H9 (cell line): ENCODE measurements at regions not wholly inside any gene's neighbourhood (a gene's known extent, or its start where the extent isn't known, plus 50 kb on each side); places are given as distances from the start of the nearest gene placed in this dataset.

ENCODE experiments used
- DNase-seq: peaks from one replicate; pipeline ENCODE4 v3.0.0-alpha.2; 2017
- H2AFZ ChIP-seq: one replicate; pipeline ENCODE4 v1.6.1; 2013; ENCODE audit warnings: mild to moderate bottlenecking, low read length, control low read depth, moderate library complexity
- H2AK5ac ChIP-seq: 2 replicates; pipeline ENCODE4 v1.6.1; 2013; ENCODE audit warnings: low read length, control low read depth, mixed read lengths; ENCODE audit not compliant: insufficient read length
- H2BK120ac ChIP-seq: one replicate; pipeline ENCODE4 v1.6.1; 2013; ENCODE audit warnings: low read depth, mild to moderate bottlenecking, low read length, control low read depth, inconsistent platforms; ENCODE audit not compliant: poor library complexity, severe bottlenecking
- H2BK12ac ChIP-seq: 2 replicates; pipeline ENCODE4 v1.6.1; 2013; ENCODE audit warnings: low read length, control low read depth, mixed read lengths, low read depth; ENCODE audit not compliant: insufficient read length
- H2BK15ac ChIP-seq: 2 replicates; pipeline ENCODE4 v1.6.1; 2013; ENCODE audit warnings: low read depth, low read length, control low read depth
- H2BK20ac ChIP-seq: one replicate; pipeline ENCODE4 v1.6.1; 2013; ENCODE audit warnings: low read depth, mild to moderate bottlenecking, low read length, control low read depth, inconsistent platforms; ENCODE audit not compliant: poor library complexity, severe bottlenecking
- H2BK5ac ChIP-seq: 2 replicates; pipeline ENCODE4 v1.6.1; 2013; ENCODE audit warnings: low read length, control low read depth, mixed read lengths; ENCODE audit not compliant: insufficient read length
- H3K14ac ChIP-seq: 2 replicates; pipeline ENCODE4 v1.6.1; 2013; ENCODE audit warnings: low read length, control low read depth; ENCODE audit not compliant: insufficient read depth
- H3K18ac ChIP-seq: 2 replicates; pipeline ENCODE4 v1.6.1; 2013; ENCODE audit warnings: low read depth, mild to moderate bottlenecking, mixed read lengths, low read length, control low read depth; ENCODE audit not compliant: insufficient read length
- H3K23ac ChIP-seq: 2 replicates; pipeline ENCODE4 v1.6.1; 2013; ENCODE audit warnings: low read length, control low read depth, mixed read lengths, low read depth; ENCODE audit not compliant: insufficient read length
- H3K23me2 ChIP-seq: 2 replicates; pipeline ENCODE4 v1.6.1; 2013; ENCODE audit warnings: low read depth, mild to moderate bottlenecking, mixed read lengths, low read length, control low read depth; ENCODE audit not compliant: insufficient read length, poor library complexity, severe bottlenecking
- H3K27ac ChIP-seq: 2 replicates; pipeline ENCODE4 v1.5.1; 2013; ENCODE audit warnings: low read length, control low read depth, mixed read lengths, low read depth; ENCODE audit not compliant: insufficient read length
- H3K27me3 ChIP-seq: 2 replicates; pipeline ENCODE4 v1.6.1; 2013; ENCODE audit warnings: low read length, control low read depth, inconsistent platforms; ENCODE audit not compliant: insufficient read depth
- H3K4ac ChIP-seq: 2 replicates; pipeline ENCODE4 v1.6.1; 2013; ENCODE audit warnings: low read depth, mild to moderate bottlenecking, control low read depth, inconsistent platforms, low read length, moderate library complexity
- H3K4me1 ChIP-seq: 2 replicates; pipeline ENCODE4 v1.6.1; 2013; ENCODE audit warnings: low read length, control low read depth, inconsistent platforms; ENCODE audit not compliant: insufficient read depth
- H3K4me2 ChIP-seq: 2 replicates; pipeline ENCODE4 v1.6.1; 2013; ENCODE audit warnings: low read length, control low read depth, mixed read lengths; ENCODE audit not compliant: insufficient read length, insufficient read depth
- H3K56ac ChIP-seq: 2 replicates; pipeline ENCODE4 v1.6.1; 2013; ENCODE audit warnings: low read depth, mild to moderate bottlenecking, mixed read lengths, low read length, control low read depth; ENCODE audit not compliant: insufficient read length
- H3K79me1 ChIP-seq: 2 replicates; pipeline ENCODE4 v1.6.1; 2013; ENCODE audit warnings: low read depth, mild to moderate bottlenecking, moderate library complexity, low read length, control low read depth, inconsistent platforms; ENCODE audit not compliant: insufficient read depth, poor library complexity, severe bottlenecking
- H3K79me2 ChIP-seq: 2 replicates; pipeline ENCODE4 v1.6.1; 2013; ENCODE audit warnings: low read length, control low read depth, inconsistent platforms; ENCODE audit not compliant: insufficient read depth
- H3K9ac ChIP-seq: 2 replicates; pipeline ENCODE4 v1.6.1; 2013; ENCODE audit warnings: low read length, control low read depth, mixed read lengths; ENCODE audit not compliant: insufficient read length; ENCODE audit errors: extremely low read depth
- H3K9me3 ChIP-seq: one replicate; pipeline ENCODE4 v1.6.1; 2013; ENCODE audit warnings: low read depth, low read length, inconsistent platforms; ENCODE audit not compliant: control insufficient read depth
- H3T11ph ChIP-seq: one replicate; pipeline ENCODE4 v1.6.1; 2013; ENCODE audit warnings: mild to moderate bottlenecking, low read length, control low read depth, inconsistent platforms
- H4K20me1 ChIP-seq: one replicate; pipeline ENCODE4 v1.6.1; 2013; ENCODE audit not compliant: control insufficient read depth, insufficient read length, insufficient read depth
- H4K5ac ChIP-seq: 2 replicates; pipeline ENCODE4 v1.6.1; 2013; ENCODE audit warnings: low read depth, mild to moderate bottlenecking, mixed read lengths, low read length, control low read depth; ENCODE audit not compliant: insufficient read length
- H4K8ac ChIP-seq: replicated peaks from 2 replicates; pipeline ENCODE4 v1.6.1; 2013; ENCODE audit warnings: low read length, control low read depth, mixed read lengths, low read depth; ENCODE audit not compliant: insufficient read length
- H4K91ac ChIP-seq: 2 replicates; pipeline ENCODE4 v1.6.1; 2013; ENCODE audit warnings: low read depth, mild to moderate bottlenecking, moderate library complexity, mixed read lengths, low read length, control low read depth; ENCODE audit not compliant: insufficient read length
- H3K27ac Mint-ChIP-seq, 3 experiments: 2 replicates in 2 of 3; 3 replicates in 1 of 3; pipeline ENCODE4 v1.8.0; 2020 to 2021; ENCODE audit warnings: mixed read lengths in 3 of 3, mild to moderate bottlenecking in 1 of 3, moderate library complexity in 1 of 3
- H3K27me3 Mint-ChIP-seq: 2 replicates; pipeline ENCODE4 v1.8.0; 2021; ENCODE audit warnings: low read depth, mild to moderate bottlenecking, moderate library complexity, mixed read lengths
- H3K36me3 Mint-ChIP-seq, 3 experiments: 2 replicates in 2 of 3; 3 replicates in 1 of 3; pipeline ENCODE4 v1.8.0; 2020 to 2021; ENCODE audit warnings: low read depth in 3 of 3, mixed read lengths in 3 of 3; ENCODE audit not compliant: insufficient read depth in 1 of 3
- H3K4me1 Mint-ChIP-seq, 2 experiments: 2 replicates each; pipeline ENCODE4 v1.8.0; 2020; ENCODE audit warnings: mixed read lengths in 2 of 2
- H3K4me3 Mint-ChIP-seq, 2 experiments: 2 replicates in 1 of 2; 3 replicates in 1 of 2; pipeline ENCODE4 v1.8.0; 2020 to 2021; ENCODE audit warnings: mild to moderate bottlenecking in 2 of 2, mixed read lengths in 2 of 2, moderate library complexity in 1 of 2
- H3K9me3 Mint-ChIP-seq, 2 experiments: 2 replicates in 1 of 2; 3 replicates in 1 of 2; pipeline ENCODE4 v1.8.0; 2020; ENCODE audit warnings: mild to moderate bottlenecking in 2 of 2, mixed read lengths in 2 of 2, moderate library complexity in 1 of 2
- CTCF ChIP-seq: fragments of 200-600 bp; sonication (generic); conservative IDR thresholded peaks from 3 replicates; pipeline ENCODE4 v1.8.0; 2021; ENCODE audit warnings: antibody characterized with exemption, mild to moderate bottlenecking
- WGBS: extraction: QIAGEN DNeasy Blood & Tissue Kit; methylation state at CpG from one replicate; pipeline ENCODE4 v1.1.7; 2013; ENCODE audit warnings: missing lambda C conversion rate, low lambda C conversion rate, mixed read lengths; ENCODE audit not compliant: insufficient read length; ENCODE audit errors: extremely low coverage; 5-methylcytosine and 5-hydroxymethylcytosine counted together

GRCh38 chr7:52720856-52721255 is 314.6 kb upstream of the POM121L12 start:
- Mint-ChIP-seq H3K27me3 (no peaks in the 10 kb centered on the region), H3K36me3 (no peaks in the 10 kb centered on the region), H3K27ac (no peak overlapping the region), H3K4me1 (no peaks in the 10 kb centered on the region), H3K4me3 (no peak overlapping the region), H3K9me3 (no peaks in the 10 kb centered on the region)
- Histone ChIP-seq H4K91ac (no peak overlapping the region), H3K27me3 (no peaks in the 10 kb centered on the region), H3K79me2 (no peaks in the 10 kb centered on the region), H3K56ac (no peak overlapping the region), H3K4me2 (no peak overlapping the region), H3K23ac (no peak overlapping the region), H2BK5ac (no peak overlapping the region), H2BK12ac (no peak overlapping the region), H3K14ac (no peak overlapping the region), H3K79me1 (no peaks in the 10 kb centered on the region), H3K4me1 (no peaks in the 10 kb centered on the region; the same call in 1 of the 2 replicates), H2AFZ (no peak overlapping the region), H4K20me1 (no peaks in the 10 kb centered on the region), H2BK20ac (no peak overlapping the region), H3K9ac (no peak overlapping the region), H4K8ac (no peak overlapping the region), H3K4ac (no peak overlapping the region), H3T11ph (no peak overlapping the region), H4K5ac (no peak overlapping the region), H3K18ac (no peak overlapping the region), H2AK5ac (no peak overlapping the region), H2BK120ac (no peak overlapping the region), H2BK15ac (no peak overlapping the region), H3K23me2 (no peaks in the 10 kb centered on the region), H3K9me3 (no peaks in the 10 kb centered on the region), H3K27ac (no peak overlapping the region)
- TF ChIP-seq CTCF = no peak
- WGBS = no CpG with 5 or more reads among the region's 2 CpGs
- no peak for DNase-seq
